GM12891 (cell line): ENCODE measurements at regions not wholly inside any gene's neighbourhood (a gene's known extent, or its start where the extent isn't known, plus 50 kb on each side); places are given as distances from the start of the nearest gene placed in this dataset.

Experiments
- POLR2A ChIP-seq: IDR thresholded peaks from 2 replicates; pipeline ENCODE4 v1.6.1; 2011; ENCODE audit warnings: low read depth, low read length, control low read depth
- POLR2AphosphoS5 ChIP-seq: IDR thresholded peaks from 2 replicates; pipeline ENCODE4 v1.6.1; 2011; ENCODE audit warnings: low read depth, low read length, control low read depth
- SPI1 ChIP-seq: IDR thresholded peaks from 2 replicates; pipeline ENCODE4 v1.6.1; 2011; ENCODE audit warnings: low read depth, low read length, control low read depth
- TAF1 ChIP-seq: IDR thresholded peaks from 2 replicates; pipeline ENCODE4 v1.6.1; 2011; ENCODE audit warnings: low read depth, low read length, control low read depth

- TF ChIP-seq POLR2A (no peak), POLR2AphosphoS5 (no peak), TAF1 (no peak), SPI1 (no peak)
Measured at GRCh38 chr18:51957001-51957400, 383.0 kb upstream of the DCC start.
